ENCODE measurements at regions not wholly inside any gene's neighbourhood (a gene's known extent, or its start where the extent isn't known, plus 50 kb on each side); places are given as distances from the start of the nearest gene placed in this dataset.

- no peak for DNase-seq (ENCODE audit: low read depth, low spot score)
- H3K4me3 ChIP-seq (ENCODE audit: low read length) = no peak overlapping the region
Measured at GRCh38 chr16:75916451-75916850, 190.2 kb upstream of the CPHXL start.

- DNase-seq (ENCODE audit: low read depth, low spot score) = no peak
- no peak overlapping the region for H3K4me3 ChIP-seq (ENCODE audit: low read length)
Measured at GRCh38 chr16:75918109-75918508, 191.8 kb upstream of the CPHXL start.

GRCh38 chr16:75919664-75920063 lies 193.4 kb upstream of the CPHXL start:
- H3K4me3 ChIP-seq (ENCODE audit: low read length) = no peak overlapping the region
- DNase-seq (ENCODE audit: low read depth, low spot score) = no peak

GRCh38 chr16:75921281-75921680 lies 195.0 kb upstream of the CPHXL start:
- DNase-seq (ENCODE audit: low read depth, low spot score) = no peak

DNA sequence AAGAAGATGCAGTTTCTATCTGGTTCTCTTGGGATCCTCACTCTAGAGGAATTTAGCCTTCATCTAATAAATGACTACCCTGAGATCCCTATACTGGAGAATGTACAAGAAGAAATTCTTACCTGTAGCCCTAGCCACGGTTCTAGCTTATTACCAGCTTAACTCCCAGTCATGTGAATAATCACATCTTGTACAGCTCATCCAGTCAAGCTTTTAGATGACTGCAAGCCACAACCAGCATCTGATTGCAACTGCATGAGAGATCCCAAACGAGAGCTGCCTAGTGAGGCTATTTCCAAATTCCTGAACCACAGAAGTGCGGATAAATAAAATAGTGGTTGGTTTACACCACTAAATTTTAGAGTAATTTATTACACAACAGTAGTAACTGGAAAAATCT lies 196.0 kb upstream of the CPHXL start:
- no peak overlapping the region for H3K4me3 ChIP-seq (ENCODE audit: low read length)
- DNase-seq (ENCODE audit: low read depth, low spot score) = no peak

More at GRCh38 chr16:75921281-75921680, 195.0 kb upstream of the CPHXL start:
- no peak overlapping the region for H3K4me3 ChIP-seq (ENCODE audit: low read length)

- DNase-seq (ENCODE audit: low read depth, low spot score) = no peak
- H3K4me3 ChIP-seq (ENCODE audit: low read length) = no peak overlapping the region
Measured at GRCh38 chr16:75924397-75924796, 198.1 kb upstream of the CPHXL start.

GRCh38 chr16:75927810-75928209 lies 201.5 kb upstream of the CPHXL start:
- H3K4me3 ChIP-seq (ENCODE audit: low read length) = no peak overlapping the region
- no peak for DNase-seq (ENCODE audit: low read depth, low spot score)

DNA sequence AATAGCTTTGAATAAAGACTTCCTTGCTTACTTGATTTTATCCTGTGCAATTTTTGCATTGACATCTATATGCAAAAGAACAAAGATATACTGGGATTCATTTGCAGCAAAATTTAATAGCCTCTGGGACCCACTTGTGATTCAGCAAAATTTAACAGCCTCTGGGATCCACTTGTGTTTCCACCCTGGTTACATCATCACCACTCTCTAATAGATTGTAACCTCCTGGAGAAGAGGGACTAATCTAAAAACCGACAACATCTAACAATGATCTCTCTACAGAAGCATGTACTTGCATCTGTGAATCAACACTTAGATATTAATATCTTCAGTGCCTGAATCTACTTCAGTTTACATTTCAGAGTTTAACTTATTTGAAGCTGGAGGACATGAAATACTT lies 202.0 kb upstream of the CPHXL start:
- DNase-seq (ENCODE audit: low read depth, low spot score) = no peak
- H3K4me3 ChIP-seq (ENCODE audit: low read length) = no peak overlapping the region

- no peak for DNase-seq (ENCODE audit: low read depth, low spot score)
- no peak overlapping the region for H3K4me3 ChIP-seq (ENCODE audit: low read length)
Measured at GRCh38 chr16:75929046-75929445, 202.8 kb upstream of the CPHXL start.

DNA sequence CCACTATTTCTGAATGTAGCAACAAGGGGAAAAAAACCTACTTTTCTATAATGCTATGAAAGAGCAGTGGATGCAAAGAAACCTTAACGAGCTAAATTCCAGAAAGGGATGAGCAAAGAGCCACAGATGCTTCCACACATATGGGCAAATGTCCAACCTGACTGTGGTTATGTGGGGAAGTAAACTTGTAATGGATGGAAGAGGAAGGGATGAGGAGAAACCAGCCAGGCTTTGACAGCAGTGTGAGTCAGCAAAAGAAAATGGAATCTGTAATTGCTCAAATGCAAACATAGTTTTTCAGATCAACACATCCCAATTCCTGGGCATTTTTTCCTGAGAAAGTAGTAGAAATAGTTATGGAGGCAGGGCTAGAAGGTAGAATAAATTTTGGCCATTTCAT lies 204.8 kb upstream of the CPHXL start:
- no peak for DNase-seq (ENCODE audit: low read depth, low spot score)
- no peak overlapping the region for H3K4me3 ChIP-seq (ENCODE audit: low read length)

- DNase-seq (ENCODE audit: low read depth, low spot score) = no peak
- H3K4me3 ChIP-seq (ENCODE audit: low read length) = no peak overlapping the region
Measured at GRCh38 chr16:75931970-75932369, 205.7 kb upstream of the CPHXL start.

GRCh38 chr16:75938818-75939217 lies 212.5 kb upstream of the CPHXL start:
- no peak for DNase-seq (ENCODE audit: low read depth, low spot score)
- no peak overlapping the region for H3K4me3 ChIP-seq (ENCODE audit: low read length)

DNA sequence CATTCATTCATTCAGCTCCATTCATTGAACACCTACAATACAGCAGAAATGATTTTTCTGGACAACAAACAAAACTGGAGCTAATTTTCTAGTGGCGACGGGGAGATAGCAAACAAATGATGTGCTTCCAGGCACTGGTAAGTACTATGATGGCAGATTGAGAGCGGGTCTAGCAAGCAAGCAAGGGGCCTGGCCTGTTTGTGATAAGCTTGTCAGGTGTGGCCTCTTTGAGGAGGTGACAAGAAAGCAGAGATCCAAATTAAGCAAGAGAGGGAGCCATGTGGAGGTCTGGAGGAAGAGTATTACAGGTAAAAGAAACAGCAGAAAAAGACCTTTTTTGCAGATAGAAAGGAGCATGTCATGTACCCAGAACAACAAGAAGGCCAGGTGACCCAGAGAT lies 216.1 kb upstream of the CPHXL start:
- H3K4me3 ChIP-seq (ENCODE audit: low read length) = no peak overlapping the region
- DNase-seq (ENCODE audit: low read depth, low spot score) = no peak

DNA sequence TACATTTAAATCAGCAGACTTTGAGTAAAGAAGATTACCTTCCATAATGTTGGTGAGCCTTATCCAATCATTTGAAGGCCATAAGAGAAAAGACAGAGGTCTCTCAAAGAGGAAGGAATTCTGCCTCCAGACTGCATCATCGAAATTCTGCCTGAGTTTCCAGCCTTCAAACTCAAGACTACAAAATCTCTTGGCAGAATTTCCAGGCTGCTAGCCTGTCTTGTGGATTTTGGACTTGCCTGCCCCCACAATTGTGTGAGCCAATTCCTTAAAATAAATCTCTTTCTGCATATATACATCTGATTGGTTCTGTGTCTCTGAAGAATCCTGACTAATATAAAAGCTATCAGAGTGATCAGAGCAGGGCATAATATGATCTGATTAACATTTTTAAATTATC lies 216.6 kb upstream of the CPHXL start:
- no peak overlapping the region for H3K4me3 ChIP-seq (ENCODE audit: low read length)

GRCh38 chr16:75943705-75944514 lies 217.6 kb upstream of the CPHXL start:
- DNase-seq (ENCODE audit: low read depth, low spot score) = no peak
- H3K4me3 ChIP-seq (ENCODE audit: low read length) = no peak overlapping the region

More for the DNA sequence above, 216.6 kb upstream of the CPHXL start:
- no peak for DNase-seq (ENCODE audit: low read depth, low spot score)

GRCh38 chr16:75945916-75946457 lies 219.7 kb upstream of the CPHXL start:
- no peak overlapping the region for H3K4me3 ChIP-seq (ENCODE audit: low read length)
- no peak for DNase-seq (ENCODE audit: low read depth, low spot score)

DNA sequence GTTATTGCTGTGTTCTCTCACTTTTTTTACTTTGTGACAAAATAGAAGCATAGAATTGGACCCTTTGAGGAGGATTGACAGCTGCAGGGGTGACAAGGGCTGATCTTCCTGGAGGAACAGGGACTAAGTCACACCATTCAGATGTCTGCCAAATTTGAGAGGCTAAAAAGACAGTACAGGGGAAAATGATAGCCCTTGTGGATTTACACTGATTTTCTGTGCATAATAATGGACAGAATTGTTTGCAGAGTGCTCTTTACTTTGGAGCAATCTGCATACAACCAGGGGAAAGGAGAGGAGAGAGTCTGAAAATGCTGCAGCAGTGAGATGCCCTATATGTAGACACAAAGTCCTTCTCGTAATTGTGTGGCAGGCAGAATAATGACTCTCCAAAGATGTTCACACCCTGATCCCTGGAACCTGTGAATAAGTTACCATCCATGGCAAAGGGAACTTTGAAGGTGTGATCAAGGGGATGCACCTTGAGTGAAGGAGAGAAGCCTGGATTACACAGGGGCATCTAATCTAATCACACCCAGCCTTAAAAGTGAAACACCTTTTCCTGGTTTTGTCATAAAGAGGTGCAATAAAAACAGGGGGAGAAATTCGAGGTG lies 221.4 kb upstream of the CPHXL start:
- DNase-seq (ENCODE audit: low read depth, low spot score) = no peak
- H3K4me3 ChIP-seq (ENCODE audit: low read length) = no peak overlapping the region

GRCh38 chr16:75948441-75948840 lies 222.2 kb upstream of the CPHXL start:
- H3K4me3 ChIP-seq (ENCODE audit: low read length) = no peak overlapping the region
- no peak for DNase-seq (ENCODE audit: low read depth, low spot score)

DNA sequence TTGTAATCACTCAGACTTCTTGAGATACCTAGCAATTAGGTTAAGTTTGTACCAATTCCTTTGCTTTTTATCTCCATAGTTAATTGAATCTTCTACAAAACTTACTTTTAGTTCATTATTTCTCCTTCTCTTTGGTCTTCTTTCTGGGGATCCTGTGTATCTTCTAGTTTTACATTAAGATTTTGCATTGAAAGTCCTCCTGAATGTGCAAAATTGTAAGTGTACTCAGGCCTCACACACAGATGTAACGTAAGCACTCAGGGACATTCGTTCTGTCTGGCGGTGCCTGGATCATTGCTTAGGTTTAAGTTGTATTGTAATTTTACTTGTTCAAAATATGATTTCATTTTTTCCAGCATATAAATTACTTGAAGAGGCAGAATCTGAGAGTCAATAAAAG lies 222.6 kb upstream of the CPHXL start:
- no peak overlapping the region for H3K4me3 ChIP-seq (ENCODE audit: low read length)
- no peak for DNase-seq (ENCODE audit: low read depth, low spot score)

GRCh38 chr16:75952124-75952523 lies 225.8 kb upstream of the CPHXL start:
- H3K4me3 ChIP-seq (ENCODE audit: low read length) = no peak overlapping the region
- no peak for DNase-seq (ENCODE audit: low read depth, low spot score)

DNA sequence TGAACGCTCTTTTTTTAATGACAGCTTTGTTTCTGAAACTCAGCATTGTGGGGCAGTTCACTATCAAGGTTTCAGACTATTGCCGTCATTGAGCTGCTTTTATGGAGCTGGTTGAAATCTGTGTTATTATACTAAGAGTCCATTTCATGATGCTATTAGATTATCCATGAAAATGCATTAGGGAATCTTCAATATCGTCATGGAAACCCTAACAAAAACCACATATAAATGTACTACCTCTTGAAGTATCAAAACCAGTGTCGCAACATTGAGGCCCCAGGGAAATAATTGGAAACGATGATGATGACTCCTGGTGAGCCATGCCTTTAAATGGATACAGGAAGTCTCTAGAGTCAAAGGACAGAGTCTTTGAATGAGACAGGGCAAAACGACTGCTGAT lies 231.6 kb upstream of the CPHXL start:
- no peak for DNase-seq (ENCODE audit: low read depth, low spot score)
- no peak overlapping the region for H3K4me3 ChIP-seq (ENCODE audit: low read length)

Measured in Jurkat, Clone E6-1 (cell line).